ENCODE measurements at regions not wholly inside any gene's neighbourhood (a gene's known extent, or its start where the extent isn't known, plus 50 kb on each side); places are given as distances from the start of the nearest gene placed in this dataset.
"Not testable (repeated sequence)": the region's sequence is repeated elsewhere in the genome, so short reads cannot be mapped to it uniquely, and the experiment has no call there.

DNA sequence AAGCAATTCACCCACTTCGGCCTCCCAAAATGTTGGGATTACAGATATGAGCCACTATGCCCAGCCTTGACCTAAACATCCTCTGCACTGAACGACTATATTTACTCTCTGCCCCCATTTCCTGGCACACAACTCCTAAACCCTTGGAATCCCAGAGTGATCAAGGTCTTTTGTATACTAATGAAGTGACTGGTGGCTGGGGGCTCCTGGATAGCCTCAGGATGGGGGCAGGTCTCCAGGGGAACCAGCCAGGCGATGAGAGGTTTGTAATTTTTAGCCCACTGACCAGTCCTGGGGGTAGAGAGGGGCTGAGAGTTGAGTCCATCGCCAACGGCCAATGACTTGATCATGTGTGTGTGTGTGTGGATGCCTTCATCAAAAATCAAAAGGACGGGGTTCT is 71.1 kb downstream of the FAM50B start:
- DNase-seq (ENCODE audit: low read depth in 2 of 2), result no peak

DNA sequence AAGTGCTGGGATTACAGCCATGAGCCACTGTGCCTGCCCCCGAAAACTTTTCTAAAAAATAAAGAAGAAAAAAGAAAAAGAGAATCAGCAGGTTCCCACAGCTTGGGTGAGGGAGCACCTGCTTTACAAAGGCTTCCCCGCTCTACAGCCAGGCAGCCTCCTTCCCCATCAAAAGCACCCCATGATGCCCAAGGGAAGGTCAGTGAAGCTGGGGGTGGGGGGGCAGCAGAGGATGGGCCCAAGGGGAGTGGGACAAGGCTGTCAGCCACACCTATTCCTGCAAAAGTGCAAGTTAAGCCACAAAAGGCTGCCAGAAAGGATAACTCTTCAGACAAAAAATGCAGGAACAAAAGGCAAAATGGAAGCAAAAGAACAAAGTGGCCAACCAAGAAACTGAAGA is 72.5 kb downstream of the FAM50B start:
- no peak for DNase-seq (ENCODE audit: low read depth in 2 of 2)

DNA sequence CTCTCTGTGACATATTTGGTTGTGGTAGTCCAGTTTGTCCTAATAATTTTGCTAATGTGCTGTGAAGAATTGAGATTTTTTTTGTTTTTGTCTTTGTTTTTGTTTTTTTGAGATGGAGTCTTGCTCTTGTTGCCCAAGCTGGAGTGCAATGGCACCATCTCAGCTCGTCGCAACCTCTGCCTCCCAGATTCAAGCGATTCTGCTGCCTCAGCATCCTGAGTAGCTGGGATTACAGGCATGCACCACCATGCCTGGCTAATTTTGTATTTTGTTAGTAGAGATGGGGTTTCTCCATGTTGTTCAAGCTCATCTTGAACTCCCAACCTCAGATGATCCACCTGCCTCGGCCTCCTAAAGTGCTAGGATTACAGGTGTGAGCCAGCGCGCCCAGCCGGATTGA is 73.4 kb downstream of the FAM50B start:
- DNase-seq (ENCODE audit: low read depth in 2 of 2), result not testable (repeated sequence)

DNA sequence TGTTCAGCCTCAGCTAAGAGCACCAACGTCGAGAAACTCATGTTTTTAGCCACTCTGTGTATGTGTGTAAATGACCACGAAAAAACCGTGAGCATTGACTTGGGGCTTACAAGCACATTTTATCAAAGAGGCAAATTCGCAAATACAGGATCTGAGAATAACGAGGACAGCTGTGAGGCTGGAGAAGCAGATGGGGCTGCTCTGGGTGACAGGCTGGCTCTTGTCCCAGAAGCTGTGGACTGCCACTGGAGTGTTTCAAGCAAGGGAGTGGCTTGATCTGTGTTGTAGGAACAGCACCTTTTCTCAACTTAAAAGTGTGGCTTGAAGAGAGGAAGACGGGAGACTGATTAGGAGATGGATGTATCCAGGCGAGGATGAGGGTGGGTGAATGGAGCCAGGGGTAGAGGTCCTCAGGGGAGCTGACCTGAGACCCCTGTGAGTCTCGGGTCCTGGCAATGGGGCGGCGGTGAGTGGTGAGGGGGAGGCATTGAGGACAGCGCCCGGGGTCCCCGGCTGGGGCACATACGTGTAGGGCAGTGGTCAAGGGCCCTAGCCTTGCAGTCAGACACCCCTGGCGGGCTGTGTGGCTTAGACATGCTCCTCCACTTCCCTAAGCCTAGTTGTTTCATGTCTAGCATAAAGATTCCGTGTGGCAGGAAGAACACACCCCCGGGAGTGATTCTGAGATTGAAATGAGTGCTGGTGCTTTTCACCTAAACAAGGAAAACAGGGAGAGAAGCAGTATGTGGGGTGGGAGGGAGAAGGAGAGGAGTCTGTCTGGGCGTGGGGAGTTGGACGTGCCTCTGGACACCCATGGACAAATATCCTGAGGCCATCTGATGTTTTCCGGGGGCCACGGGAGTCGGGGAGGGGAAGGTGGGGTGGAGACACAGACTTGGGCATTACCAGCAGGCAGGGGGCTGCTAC is 76.3 kb downstream of the FAM50B start:
- not testable (repeated sequence) for DNase-seq (ENCODE audit: low read depth in 2 of 2)

DNA sequence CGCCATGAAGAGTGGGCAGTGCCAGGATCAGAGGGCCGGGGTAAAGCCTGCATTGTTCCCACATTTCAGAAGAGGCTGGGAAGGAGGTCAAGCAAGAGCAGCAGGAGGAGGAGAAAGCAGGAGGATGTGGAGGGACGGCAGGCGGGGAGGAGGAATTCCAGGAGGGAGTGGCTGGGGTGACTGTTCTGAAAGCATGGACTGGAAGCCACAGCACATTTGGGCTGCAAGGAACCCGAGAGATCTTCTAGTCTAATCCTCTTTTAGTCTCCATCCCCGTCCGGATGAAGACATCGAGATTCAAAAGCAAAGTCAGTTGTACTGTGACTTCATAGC is 76.9 kb downstream of the FAM50B start:
- no peak for DNase-seq (ENCODE audit: low read depth in 2 of 2)

DNA sequence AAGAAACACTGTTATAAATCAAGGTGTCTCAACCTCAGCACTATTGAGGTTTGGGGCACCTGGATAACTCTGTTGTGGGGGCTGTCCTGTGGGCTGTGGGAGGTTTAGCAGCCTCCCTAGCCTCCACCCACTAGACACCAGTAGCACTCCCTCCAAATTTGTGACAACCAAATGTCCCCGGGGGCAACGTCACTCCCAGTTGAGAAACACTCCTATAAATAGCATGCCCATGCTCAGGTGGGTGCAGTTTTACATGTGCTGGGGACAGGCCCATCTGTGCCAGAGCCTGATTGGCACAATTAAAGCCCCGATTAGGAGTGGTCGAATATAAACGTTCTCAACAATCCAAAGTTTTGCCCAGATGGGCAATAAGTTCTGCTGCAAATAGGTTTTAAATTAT is 78.9 kb downstream of the FAM50B start:
- DNase-seq (ENCODE audit: low read depth in 2 of 2), result no peak

DNA sequence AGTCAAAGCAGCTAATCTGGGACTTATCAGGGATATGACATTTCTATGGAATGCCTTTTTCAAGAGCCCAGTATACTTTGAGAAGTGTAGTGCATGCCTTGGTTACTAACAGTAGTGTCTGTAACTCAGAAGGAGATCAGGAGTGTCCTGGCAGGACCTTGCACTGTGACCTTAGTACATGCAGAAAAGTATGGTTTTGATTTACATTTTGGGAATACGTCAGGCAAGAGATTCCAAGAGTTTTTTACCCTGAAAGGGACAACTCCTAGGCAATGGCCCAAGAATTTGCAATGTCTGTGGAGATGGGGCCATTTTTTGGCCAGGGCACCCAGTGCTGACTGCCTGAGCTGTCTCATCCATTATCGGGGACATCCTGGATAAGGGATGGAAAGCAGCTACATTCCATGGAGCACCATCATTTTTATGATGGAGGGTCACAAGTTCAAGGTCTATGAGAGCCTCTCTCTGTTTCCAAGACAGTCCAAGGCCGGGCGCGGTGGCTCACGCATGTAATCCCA is 80.2 kb downstream of the FAM50B start:
- DNase-seq (ENCODE audit: low read depth in 2 of 2), result no peak

DNA sequence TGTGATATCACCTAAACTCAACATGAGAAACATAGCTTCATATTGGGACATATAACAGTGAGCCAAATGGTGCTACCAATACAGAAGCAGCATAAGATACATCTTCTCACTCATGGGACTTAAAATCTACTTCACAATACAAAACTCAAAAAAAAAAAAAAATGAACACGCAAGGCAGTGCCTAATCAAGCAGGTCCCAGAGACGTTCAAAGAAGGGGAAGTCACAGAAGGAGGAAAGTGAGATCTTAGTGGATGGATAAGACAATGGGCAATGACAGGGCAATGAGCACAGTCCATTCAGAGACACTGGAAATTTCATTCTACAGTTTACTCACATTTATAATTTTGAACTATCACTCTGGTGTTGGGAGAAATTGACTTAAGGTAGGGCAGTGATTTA is 88.3 kb downstream of the FAM50B start:
- no peak for DNase-seq (ENCODE audit: low read depth in 2 of 2)

DNA sequence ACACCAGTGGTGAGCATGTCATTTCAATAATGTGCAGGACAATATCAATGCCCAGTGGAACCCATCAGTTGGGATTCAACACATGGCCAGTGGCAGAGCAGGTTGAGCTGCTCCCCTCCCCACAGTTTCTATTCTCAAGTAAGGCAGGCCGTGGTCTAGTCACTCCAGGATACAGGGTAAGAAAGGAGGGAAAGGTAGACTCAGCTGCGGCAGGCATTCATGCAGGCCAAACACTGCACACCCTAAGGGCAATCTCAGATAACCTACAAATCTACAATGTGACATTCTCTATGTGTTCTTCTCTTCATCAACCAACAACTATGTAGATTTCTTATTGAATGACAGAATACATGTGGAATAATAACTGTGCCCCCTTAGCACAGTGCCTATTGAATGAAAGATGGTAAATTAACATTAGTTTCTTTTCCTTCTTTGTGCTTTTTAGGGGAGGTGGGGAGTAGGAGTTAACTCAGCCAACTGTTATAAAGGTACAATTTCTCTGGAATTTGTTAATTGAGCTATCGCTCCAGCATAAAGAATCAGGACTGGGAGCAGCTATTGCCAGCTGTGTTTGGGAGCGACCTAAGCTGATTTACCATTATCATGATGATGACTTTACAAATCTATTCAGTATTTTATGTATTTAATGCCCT is 89.7 kb downstream of the FAM50B start:
- DNase-seq (ENCODE audit: low read depth in 2 of 2), result no peak

DNA sequence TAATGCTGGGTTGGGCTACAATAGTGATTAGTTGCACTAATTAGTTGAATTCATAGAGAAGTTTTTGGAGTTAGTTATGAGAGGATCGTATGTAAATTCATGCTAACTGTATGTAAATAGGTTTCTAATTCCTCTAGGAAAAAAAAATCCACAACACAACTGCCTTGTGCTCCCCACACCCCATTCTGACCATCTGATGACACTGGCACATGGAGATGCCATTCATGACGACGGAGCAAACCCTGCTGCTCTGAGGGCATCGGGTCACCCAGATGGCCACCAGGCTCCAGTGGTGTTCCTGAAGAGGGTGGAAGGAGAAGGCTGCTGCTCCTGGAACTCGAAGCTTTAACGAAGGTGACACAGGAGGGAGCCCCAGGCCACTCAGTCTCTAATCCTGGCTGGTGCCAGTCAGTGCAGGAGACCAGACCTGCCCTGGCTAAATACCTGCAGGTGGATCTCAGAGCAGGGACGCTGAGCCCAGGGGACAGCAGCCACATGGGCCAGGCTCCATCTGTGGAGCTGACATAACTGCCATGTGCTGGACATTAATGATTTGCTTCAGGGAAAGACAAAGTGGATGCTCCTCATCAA is 90.3 kb downstream of the FAM50B start:
- no peak for DNase-seq (ENCODE audit: low read depth in 2 of 2)

DNA sequence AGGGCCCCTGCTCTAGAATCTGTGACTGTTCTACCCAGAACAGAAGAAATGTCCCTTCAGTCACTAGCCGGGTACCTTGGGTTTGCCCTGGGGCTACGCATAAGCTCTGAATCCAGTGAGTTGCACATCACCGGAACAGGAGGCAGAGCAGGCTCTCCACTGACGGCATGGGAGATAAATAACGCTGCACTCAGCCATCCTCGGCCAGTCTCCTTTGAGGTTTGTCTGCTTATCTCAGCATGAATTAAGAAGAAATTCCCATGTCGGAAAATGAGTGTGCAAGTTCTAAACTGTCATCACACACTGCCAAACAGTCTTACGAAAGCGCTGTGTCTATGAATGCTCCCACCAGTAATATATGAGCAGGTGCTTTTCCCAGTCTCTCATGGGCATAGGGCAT is 90.8 kb downstream of the FAM50B start:
- DNase-seq (ENCODE audit: low read depth in 2 of 2), result no peak

DNA sequence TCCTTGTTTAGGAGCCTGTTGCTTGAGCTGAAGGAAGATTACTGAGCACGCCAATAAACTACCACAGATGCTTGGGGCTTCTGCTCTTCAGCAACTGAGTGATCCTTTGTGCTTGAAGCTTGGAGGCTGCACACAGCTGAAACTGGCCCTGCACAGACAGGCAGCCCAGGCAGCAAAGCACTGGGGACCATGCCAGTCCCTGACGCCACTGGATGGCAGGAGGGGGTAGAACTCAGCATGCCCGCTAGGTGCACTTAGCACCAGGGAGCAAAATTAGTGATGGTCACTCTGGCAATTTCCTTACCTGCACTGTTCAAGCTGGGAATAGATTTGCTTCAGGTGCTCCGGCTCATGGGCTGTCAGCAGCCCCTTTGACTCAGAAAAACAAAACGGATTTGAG is 91.5 kb downstream of the FAM50B start:
- DNase-seq (ENCODE audit: low read depth in 2 of 2), result no peak

DNA sequence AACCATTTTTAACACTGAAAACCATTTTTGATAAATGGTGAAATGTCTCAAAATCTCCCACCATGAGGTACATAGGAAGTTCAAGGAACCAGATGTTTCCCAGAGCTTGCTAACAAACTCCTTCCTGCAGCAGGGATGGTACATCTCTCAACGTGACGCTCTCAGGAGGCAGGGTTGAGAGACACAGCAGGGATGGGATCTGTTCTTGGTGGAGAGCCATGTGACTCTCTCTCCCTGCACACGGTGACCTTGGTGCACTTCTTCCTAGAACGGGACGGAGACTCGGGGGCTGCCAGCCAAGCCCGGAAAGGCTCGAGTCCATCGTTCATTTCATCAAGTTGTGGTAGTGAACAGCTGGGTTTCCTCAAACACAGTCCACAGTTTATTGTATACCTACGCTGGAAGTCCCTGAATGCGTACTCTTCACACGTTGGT is 94.2 kb downstream of the FAM50B start:
- DNase-seq (ENCODE audit: low read depth in 2 of 2), result no peak

DNA sequence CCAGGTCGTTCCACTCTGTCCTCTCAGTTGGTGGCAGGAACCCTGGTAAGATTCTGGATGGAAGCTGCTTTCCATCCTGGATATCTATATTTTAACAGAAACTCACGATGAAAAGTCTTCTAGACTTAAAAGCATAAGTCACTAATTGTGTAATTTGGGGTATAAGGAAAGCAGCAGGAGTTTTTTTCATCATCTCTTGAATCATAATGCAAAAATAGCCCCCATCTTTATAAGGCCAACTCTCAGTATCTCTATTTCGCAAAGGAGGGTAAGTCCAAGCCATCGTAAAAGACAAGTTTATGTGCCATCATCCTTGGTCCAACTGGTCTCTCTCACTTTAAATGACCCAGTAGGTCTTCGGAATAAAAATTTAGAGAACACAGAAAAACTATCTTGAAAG is 95.1 kb downstream of the FAM50B start:
- no peak for DNase-seq (ENCODE audit: low read depth in 2 of 2)

DNA sequence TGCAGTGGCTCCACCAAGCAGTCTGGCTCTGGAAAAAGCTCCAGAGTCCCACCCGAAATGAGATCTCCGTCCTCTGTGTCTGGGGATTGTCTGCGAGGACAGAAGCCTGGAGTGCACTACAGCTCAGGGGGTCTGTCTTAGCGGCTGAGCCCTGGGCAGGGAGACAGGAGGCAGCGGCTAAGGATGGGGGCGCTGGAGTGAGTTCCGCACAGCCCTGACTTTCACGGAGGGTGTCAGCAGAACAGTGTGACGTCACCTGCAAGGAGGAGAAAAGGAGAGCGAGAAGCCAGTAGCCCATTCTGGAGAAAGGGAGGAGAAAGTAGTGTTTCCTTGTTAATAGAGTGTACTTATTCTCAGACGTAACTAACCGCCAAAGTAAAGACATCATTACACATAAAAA is 97.6 kb downstream of the FAM50B start:
- no peak for DNase-seq (ENCODE audit: low read depth in 2 of 2)

DNA sequence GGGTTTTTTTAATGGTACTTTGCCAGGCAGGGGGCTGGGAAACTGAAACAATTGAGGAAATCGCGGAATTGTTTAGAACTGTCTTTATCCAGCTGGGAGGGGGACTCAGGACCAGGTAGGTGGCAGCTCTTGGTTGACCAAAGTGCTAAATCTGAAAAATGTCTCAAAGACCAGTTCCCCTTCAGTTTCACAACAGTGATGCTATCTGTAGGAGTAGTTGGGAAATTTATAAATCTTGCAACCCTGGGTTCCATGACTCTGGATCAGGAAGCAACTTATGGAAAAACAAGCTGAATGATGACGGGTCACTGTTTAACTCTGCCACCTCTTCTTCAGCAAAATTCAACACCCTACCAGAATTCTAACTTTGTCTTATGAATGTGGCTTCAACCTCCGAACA is 99.7 kb downstream of the FAM50B start:
- DNase-seq (ENCODE audit: low read depth in 2 of 2), result no peak

DNA sequence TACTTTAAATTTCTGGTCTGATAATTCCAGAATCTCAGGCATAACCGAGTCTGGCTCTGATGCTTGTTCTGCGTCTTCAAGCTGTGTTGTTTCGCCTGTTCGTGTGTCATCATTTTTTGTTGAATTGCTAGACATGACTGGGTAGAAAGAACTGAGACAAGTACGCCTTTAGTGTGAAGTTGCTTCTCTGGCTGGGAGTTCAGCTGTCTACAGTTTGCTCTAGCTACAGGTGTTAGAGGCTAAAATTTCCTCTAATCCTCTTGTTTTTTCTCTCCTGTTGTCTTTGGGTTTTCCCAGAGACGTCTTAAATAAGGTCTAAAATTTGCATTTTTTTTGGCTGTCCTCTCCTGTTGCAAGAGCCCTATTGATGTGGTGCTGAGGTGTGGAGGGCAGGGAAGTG is 100.3 kb downstream of the FAM50B start:
- DNase-seq (ENCODE audit: low read depth in 2 of 2), result no peak

DNA sequence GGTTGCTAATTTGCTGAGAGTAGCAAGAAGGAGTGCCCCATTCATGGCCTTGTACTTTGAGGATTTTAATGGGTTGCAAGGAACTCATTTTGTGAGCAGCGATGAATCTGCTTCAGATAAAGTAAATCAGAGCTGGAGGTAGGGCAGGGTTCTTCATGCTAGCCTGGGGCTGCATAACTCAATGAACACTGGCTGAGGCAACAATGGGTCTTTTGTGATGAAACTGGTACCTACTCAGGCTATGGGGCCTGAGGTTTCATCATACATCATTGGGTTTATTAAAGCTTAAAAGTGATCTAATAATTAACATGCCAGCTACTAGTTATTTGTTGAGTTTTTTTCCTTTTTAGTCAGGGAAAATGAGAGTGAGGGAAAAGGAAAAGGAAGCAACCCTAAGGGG is 106.9 kb downstream of the FAM50B start:
- DNase-seq (ENCODE audit: low read depth in 2 of 2), result no peak

DNA sequence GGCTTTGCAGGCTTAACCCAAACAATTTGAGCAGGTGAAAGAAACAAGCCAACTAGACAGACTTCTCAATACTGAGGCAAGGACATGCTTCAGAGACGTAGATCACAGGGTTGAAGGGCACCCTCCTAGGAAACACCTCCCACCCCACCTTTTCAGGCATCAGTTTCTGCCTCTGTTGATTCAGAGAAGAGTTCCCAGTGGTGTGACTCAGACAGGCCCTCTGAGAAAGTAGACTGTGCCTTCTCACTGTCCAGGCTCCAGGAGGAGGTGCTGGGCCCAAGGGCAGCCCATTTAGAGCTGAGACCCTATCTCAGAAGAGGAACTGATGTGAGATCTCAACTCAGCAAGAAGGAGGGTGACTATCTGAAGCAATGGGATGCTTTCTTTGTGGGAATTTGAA is 108.1 kb downstream of the FAM50B start:
- no peak for DNase-seq (ENCODE audit: low read depth in 2 of 2)

DNA sequence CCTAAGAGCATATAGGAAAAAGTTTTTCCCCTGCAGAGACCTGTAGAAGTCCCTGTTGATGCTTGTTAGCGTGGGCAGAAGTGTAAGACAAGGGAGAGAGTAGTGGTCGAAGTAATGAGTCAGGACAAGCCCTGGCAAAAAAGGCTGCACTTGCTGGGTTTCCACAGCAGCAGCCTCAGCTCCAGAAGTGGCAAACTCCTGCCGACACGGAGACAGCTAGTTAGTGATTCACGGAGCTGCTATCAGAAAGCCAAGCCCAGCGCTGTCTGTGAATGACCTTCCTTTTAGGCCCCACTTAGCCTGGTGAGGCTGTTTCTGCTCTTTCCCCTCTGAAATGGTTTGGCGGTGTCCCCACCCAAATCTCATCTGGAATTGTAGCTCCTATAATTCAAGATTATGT is 109.1 kb downstream of the FAM50B start:
- no peak for DNase-seq (ENCODE audit: low read depth in 2 of 2)

DNA sequence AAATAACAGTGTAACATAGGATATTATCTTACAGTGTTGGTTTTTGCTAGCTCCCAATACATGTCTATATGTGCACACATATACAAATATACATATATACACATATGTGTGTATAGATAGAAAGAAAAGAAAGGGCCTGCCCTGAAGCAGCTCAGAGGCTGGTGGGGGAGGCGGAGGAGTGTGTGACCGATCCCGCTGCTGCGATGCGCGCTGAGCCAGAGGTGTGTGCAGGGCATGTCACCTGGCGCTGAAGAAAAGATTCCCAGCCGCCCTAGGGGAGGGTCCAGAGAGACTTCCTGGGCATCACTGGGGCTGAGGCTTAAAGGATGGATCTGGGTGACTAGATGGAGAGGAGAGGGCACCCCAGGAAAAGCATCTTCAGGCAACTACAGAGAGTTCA is 110.2 kb downstream of the FAM50B start:
- DNase-seq (ENCODE audit: low read depth in 2 of 2), result no peak

DNA sequence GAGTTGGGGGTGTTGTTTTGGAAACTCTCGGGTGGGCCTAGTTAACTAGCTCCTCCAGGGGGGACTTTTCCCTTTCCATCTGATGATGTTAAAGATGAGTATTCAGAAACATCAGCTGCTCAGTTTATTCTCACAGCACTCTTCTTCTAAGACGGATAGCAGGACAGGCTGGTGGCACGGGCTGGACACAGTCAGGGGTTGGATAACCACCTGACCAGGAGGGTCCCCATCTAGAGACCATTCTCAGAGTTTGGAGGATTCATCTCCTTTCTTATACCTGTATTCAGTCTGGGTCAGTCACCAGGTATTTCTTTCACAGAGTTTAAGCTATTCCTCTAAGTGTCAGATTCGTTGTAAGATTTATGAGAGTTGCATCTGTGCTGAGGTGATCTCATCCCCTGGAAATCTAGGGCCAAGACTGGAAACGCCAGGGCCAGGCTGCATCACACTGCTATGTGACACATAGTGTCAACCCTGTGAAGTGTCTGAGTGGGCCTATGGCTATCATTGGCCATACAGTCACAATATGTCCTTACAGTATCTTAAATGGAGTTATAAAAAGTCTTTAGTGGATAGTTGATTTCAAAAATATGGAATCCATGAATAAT is 111.7 kb downstream of the FAM50B start:
- DNase-seq (ENCODE audit: low read depth in 2 of 2), result no peak

Measured in stimulated activated CD8-positive, alpha-beta memory T cell treated with anti-CD3 and anti-CD28 coated beads, Interleukin-2, amount 100 ng/mL, for 48 hours (primary cell).